ENCODE measurements at regions not wholly inside any gene's neighbourhood (a gene's known extent, or its start where the extent isn't known, plus 50 kb on each side); places are given as distances from the start of the nearest gene placed in this dataset.
A peak's percentile ranks its signal among the peaks of the same experiment; 100 is the strongest.

DNA sequence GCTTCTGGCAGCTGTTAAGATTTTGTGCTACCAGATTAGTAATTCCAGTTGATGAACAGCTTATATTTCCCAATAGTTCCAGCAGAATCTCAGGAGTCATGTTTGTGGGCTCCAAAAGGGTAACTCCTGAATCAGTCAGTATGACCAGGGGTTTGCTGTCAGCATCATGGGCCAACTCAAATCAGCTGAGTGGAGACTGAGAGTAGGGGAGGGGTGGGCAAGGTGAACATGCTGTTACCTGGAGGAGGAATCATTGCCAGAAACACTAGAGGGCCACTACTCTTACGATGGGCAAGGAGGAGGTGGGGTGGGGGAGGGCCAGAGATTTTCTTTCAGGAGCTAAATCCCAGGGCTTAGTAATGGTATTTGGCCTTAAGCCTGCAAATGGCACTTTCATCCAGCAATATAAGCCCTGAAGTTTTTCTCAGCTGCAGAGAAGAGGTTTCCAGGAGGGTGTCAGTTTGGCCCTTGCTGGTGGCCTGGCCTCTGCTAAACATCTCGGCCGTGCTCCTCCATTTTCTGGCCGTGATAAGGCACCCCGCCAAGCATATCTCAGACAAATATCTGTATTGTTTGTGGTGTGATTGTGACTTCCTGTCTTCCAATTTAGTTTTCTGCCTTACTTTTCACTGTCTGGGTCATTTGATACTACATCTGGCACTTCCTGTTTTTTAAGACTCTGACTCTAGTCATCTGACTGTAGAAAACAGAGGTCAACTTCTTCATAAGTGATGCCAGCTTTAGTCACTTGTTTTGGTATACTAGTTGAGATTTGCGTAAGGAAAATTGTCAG lies 120.5 kb upstream of the CXCR4 start:
- H3K27me3 ChIP-seq (replicated peaks in 1 of 2; ENCODE audit: control insufficient read depth in 2 of 2, extremely low read depth in 1 of 2, insufficient read depth in 2 of 2, low read length in 1 of 2), result no peaks in the 10 kb centered on the region
- ATAC-seq (replicated peaks in 1 of 4), result peak; percentile 73 to 88 (median 78)
- POLR2A ChIA-PET, result interaction anchor here (0.6 to 4.5 kb wide), 18 partner anchors 12 to 371 kb away, joined by 3 to 36 read pairs (median 6); no protein-coding TSS in a partner anchor
- 0% methylated on average over 1 of the region's 6 CpGs for WGBS (ENCODE audit: insufficient coverage)
- peak in 34 of 35 experiments; percentile 18 to 77 (median 37) for DNase-seq
- Mint-ChIP-seq H3K27ac (peak overlapping the region; percentile 92 to 93), H3K4me3 (peak overlapping the region; percentile 6 to 38 (median 18)), H3K27me3 (no peaks in the 10 kb centered on the region), H3K36me3 (no peaks in the 10 kb centered on the region), H3K4me1 (peaks cover 52 to 81% (median 75%) of the 10 kb centered on the region in 3 donors), H3K9me3 (no peaks in the 10 kb centered on the region)
- H3K4me3 ChIP-seq (ENCODE audit: control insufficient read depth in 1 of 2, extremely low read depth in 1 of 2, low read length in 1 of 2), result no peak overlapping the region
- H3K9me3 ChIP-seq, result no peaks in the 10 kb centered on the region
- CTCF ChIA-PET, result interaction anchor here (0.6 to 4.0 kb wide), 15 partner anchors 13 to 278 kb away, joined by 3 to 20 read pairs (median 5); no protein-coding TSS in a partner anchor
- peak overlapping the region; percentile 93 for H3K27ac ChIP-seq (ENCODE audit: low read length)
- no peaks in the 10 kb centered on the region for H3K36me3 ChIP-seq (ENCODE audit: control insufficient read depth in 2 of 2, extremely low read depth in 1 of 2, insufficient read depth in 1 of 2, low read length in 1 of 2)
- H3K4me1 ChIP-seq (ENCODE audit: control insufficient read depth in 1 of 2, extremely low read depth in 1 of 2, insufficient read depth in 2 of 2, low read length in 2 of 2), result peaks cover 5 to 41% of the 10 kb centered on the region in 2 experiments

DNA sequence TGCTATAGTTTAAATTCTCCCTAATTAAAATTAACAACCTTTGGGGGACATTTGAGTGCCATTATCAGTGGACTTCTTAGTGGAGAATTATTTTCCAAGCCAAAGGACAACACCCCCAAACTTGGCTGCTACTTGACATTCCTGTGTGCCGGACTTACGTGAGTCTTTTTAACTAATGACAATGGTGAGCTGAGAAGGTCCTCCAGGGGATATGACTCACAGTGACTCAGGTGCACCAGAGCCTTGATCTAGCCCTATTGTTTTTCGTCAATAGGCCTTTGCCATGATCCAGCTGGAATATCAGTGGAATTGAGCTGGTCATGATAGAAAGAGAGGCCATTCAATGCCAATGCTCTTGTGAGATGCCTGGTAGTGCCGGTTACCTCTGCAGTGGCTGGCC lies 118.1 kb upstream of the CXCR4 start:
- ChIA-PET CTCF (no interaction called here), POLR2A (no interaction called here)
- H3K9me3 ChIP-seq, result no peaks in the 10 kb centered on the region
- H3K36me3 Mint-ChIP-seq, result no peaks in the 10 kb centered on the region
- H3K4me3 ChIP-seq (ENCODE audit: control insufficient read depth in 1 of 2, extremely low read depth in 1 of 2, low read length in 1 of 2), result no peak overlapping the region
- H3K4me3 Mint-ChIP-seq, result no peak overlapping the region
- H3K27ac ChIP-seq (ENCODE audit: low read length), result no peak overlapping the region
- ATAC-seq (replicated peaks in 1 of 4) (no peak), DNase-seq (no peak)
- H3K4me1 Mint-ChIP-seq, result peaks cover 40 to 66% (median 54%) of the 10 kb centered on the region in 3 donors
- H3K4me1 ChIP-seq (ENCODE audit: control insufficient read depth in 1 of 2, extremely low read depth in 1 of 2, insufficient read depth in 2 of 2, low read length in 2 of 2), result peaks cover 5 to 27% of the 10 kb centered on the region in 2 experiments
- no peaks in the 10 kb centered on the region for H3K27me3 ChIP-seq (replicated peaks in 1 of 2; ENCODE audit: control insufficient read depth in 2 of 2, extremely low read depth in 1 of 2, insufficient read depth in 2 of 2, low read length in 1 of 2)
- H3K36me3 ChIP-seq (ENCODE audit: control insufficient read depth in 2 of 2, extremely low read depth in 1 of 2, insufficient read depth in 1 of 2, low read length in 1 of 2), result no peaks in the 10 kb centered on the region
- WGBS (ENCODE audit: insufficient coverage), result 71% methylated on average over 4 of the region's 4 CpGs
- H3K27me3 Mint-ChIP-seq, result no peaks in the 10 kb centered on the region
- no peaks in the 10 kb centered on the region for H3K9me3 Mint-ChIP-seq
- peak overlapping the region; percentile 41 to 48 for H3K27ac Mint-ChIP-seq

DNA sequence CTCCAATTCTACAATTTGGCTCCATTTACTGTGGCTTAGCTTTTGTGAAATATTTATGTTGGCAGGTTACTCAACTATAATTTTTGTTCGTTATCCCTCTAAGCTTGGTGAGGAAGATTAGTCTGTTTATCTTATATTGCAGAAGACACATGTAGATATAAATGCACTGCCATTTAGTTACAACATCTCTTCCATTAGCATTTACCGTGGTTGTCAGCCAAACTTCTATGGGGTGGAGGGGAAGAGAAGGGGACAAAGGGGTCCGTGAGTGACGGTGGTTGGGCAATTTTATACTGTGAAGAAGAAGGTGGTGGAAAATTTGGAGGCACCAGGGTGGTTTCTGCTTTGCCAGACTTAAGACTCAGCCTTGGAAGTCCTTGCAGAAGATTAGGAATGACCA lies 117.6 kb upstream of the CXCR4 start:
- peaks cover 38 to 63% (median 53%) of the 10 kb centered on the region in 3 donors for H3K4me1 Mint-ChIP-seq

DNA sequence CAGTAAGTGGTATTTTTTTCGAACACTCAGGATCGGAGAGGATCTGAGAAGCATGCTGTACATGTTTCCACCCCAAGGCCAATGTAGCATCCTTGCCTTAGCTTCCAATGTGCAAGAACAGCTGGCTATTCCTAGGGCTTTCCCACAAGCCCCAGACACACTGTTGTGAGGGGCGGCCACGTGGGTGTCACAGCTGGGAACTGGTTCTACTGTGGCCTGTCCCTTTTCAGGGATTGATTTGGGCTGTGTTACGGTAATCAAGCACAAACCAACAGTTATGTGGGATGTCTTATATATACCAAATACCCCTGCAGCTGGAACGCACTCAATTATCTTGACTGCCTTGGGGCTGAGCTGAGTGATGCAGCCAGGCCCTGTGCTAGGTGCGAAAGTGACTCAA lies 116.3 kb upstream of the CXCR4 start:
- H3K36me3 ChIP-seq (ENCODE audit: control insufficient read depth in 2 of 2, extremely low read depth in 1 of 2, insufficient read depth in 1 of 2, low read length in 1 of 2), result no peaks in the 10 kb centered on the region
- H3K4me1 Mint-ChIP-seq, result peaks cover 25 to 50% (median 40%) of the 10 kb centered on the region in 3 donors
- no peaks in the 10 kb centered on the region for H3K36me3 Mint-ChIP-seq
- no peaks in the 10 kb centered on the region for H3K9me3 ChIP-seq
- no peaks in the 10 kb centered on the region for H3K9me3 Mint-ChIP-seq
- no peak overlapping the region for H3K4me3 Mint-ChIP-seq
- no peak overlapping the region for H3K27ac Mint-ChIP-seq
- ChIA-PET CTCF (no interaction called here), POLR2A (no interaction called here)
- H3K27me3 Mint-ChIP-seq, result no peaks in the 10 kb centered on the region
- DNase-seq (no peak), ATAC-seq (replicated peaks in 1 of 4) (no peak)
- H3K27ac ChIP-seq (ENCODE audit: low read length), result no peak overlapping the region
- no peaks in the 10 kb centered on the region for H3K27me3 ChIP-seq (replicated peaks in 1 of 2; ENCODE audit: control insufficient read depth in 2 of 2, extremely low read depth in 1 of 2, insufficient read depth in 2 of 2, low read length in 1 of 2)
- H3K4me1 ChIP-seq (ENCODE audit: control insufficient read depth in 1 of 2, extremely low read depth in 1 of 2, insufficient read depth in 2 of 2, low read length in 2 of 2), result peaks cover 5 to 18% of the 10 kb centered on the region in 2 experiments
- 93% methylated on average over 3 of the region's 7 CpGs for whole genome bisulfite sequencing (ENCODE audit: insufficient coverage)
- H3K4me3 ChIP-seq (ENCODE audit: control insufficient read depth in 1 of 2, extremely low read depth in 1 of 2, low read length in 1 of 2), result no peak overlapping the region

More for the DNA sequence above, 117.6 kb upstream of the CXCR4 start:
- WGBS (ENCODE audit: insufficient coverage), result 100% methylated on average over 2 of the region's 4 CpGs
- H3K9me3 ChIP-seq, result no peaks in the 10 kb centered on the region
- no peak overlapping the region for H3K27ac ChIP-seq (ENCODE audit: low read length)
- ChIA-PET CTCF (no interaction called here), POLR2A (no interaction called here)
- no peak overlapping the region for H3K4me3 ChIP-seq (ENCODE audit: control insufficient read depth in 1 of 2, extremely low read depth in 1 of 2, low read length in 1 of 2)
- H3K4me1 ChIP-seq (ENCODE audit: control insufficient read depth in 1 of 2, extremely low read depth in 1 of 2, insufficient read depth in 2 of 2, low read length in 2 of 2), result peaks cover 5 to 27% of the 10 kb centered on the region in 2 experiments
- Mint-ChIP-seq H3K36me3 (no peaks in the 10 kb centered on the region), H3K27me3 (no peaks in the 10 kb centered on the region), H3K4me3 (no peak overlapping the region), H3K9me3 (no peaks in the 10 kb centered on the region), H3K27ac (peak overlapping the region in 1 of 2 donors; percentile 48)
- H3K36me3 ChIP-seq (ENCODE audit: control insufficient read depth in 2 of 2, extremely low read depth in 1 of 2, insufficient read depth in 1 of 2, low read length in 1 of 2), result no peaks in the 10 kb centered on the region
- DNase-seq (no peak), ATAC-seq (replicated peaks in 1 of 4) (no peak)
- no peaks in the 10 kb centered on the region for H3K27me3 ChIP-seq (replicated peaks in 1 of 2; ENCODE audit: control insufficient read depth in 2 of 2, extremely low read depth in 1 of 2, insufficient read depth in 2 of 2, low read length in 1 of 2)

DNA sequence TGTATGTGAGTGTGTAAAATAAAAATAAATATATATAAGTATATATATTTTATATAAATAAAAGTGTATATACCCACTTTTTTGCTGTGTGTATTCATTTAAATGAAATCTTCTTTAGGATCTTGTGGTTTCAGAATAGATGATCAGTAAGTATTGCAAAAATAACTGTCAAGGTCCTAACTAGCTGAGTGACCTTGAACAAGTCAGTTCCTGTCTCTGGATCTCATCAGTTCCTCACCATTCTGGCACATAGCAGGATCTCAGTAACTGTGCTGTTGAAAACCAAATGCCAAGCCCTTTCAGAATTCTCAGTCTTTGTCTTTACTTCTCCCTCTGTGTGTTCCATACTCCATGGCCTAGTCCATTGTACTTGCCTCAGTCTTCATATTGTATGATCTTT lies 115.3 kb upstream of the CXCR4 start:
- Mint-ChIP-seq H3K4me1 (peaks cover 15 to 40% (median 31%) of the 10 kb centered on the region in 3 donors), H3K27me3 (no peaks in the 10 kb centered on the region), H3K4me3 (no peak overlapping the region), H3K36me3 (no peaks in the 10 kb centered on the region), H3K9me3 (no peaks in the 10 kb centered on the region), H3K27ac (no peak overlapping the region)
- no peaks in the 10 kb centered on the region for H3K36me3 ChIP-seq (ENCODE audit: control insufficient read depth in 2 of 2, extremely low read depth in 1 of 2, insufficient read depth in 1 of 2, low read length in 1 of 2)
- H3K27ac ChIP-seq (ENCODE audit: low read length), result no peak overlapping the region
- ATAC-seq (replicated peaks in 1 of 4) (no peak), DNase-seq (no peak)
- H3K4me1 ChIP-seq (ENCODE audit: control insufficient read depth in 1 of 2, extremely low read depth in 1 of 2, insufficient read depth in 2 of 2, low read length in 2 of 2), result peaks cover 5 to 8% of the 10 kb centered on the region in 2 experiments
- CTCF ChIA-PET, result no interaction called here
- no peaks in the 10 kb centered on the region for H3K9me3 ChIP-seq
- no peak overlapping the region for H3K4me3 ChIP-seq (ENCODE audit: control insufficient read depth in 1 of 2, extremely low read depth in 1 of 2, low read length in 1 of 2)
- no peaks in the 10 kb centered on the region for H3K27me3 ChIP-seq (replicated peaks in 1 of 2; ENCODE audit: control insufficient read depth in 2 of 2, extremely low read depth in 1 of 2, insufficient read depth in 2 of 2, low read length in 1 of 2)
- POLR2A ChIA-PET, result no interaction called here

DNA sequence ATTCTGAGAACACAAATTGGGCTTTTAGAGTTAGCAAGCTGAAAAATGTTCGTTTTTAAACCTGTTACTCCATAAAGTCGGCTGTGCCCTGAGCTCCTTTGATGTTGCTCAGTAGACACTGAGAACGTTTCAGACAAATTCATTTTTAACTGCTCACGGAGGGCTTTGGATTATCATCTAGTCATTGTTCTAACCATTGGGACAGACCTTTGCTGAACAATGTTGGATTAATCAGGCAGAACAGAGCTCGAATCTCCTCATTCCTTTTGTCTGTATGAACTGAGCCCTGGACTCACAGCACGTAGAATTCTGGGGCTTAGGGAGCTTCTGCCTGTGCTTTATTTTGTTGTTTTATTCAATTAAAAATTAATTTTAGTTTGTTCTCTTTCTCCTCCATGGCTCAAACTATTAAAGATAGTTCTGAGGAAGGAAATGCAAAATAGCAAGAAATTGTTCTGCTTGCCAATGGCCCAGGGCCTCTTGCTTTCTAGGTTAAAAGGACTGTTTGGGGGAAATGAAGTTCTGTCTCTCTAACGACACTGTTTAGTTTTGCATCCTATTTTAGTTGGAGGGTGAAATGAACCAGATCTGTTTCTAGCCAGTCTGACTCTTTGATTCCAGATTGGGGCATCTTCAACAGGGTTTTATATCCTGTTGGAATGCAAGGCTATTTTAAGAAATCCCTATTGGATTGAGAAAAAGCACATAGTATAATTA lies 114.7 kb upstream of the CXCR4 start:
- Histone ChIP-seq H3K4me3 (ENCODE audit: control insufficient read depth in 1 of 2, extremely low read depth in 1 of 2, low read length in 1 of 2) (no peak overlapping the region), H3K36me3 (ENCODE audit: control insufficient read depth in 2 of 2, extremely low read depth in 1 of 2, insufficient read depth in 1 of 2, low read length in 1 of 2) (no peaks in the 10 kb centered on the region), H3K9me3 (no peaks in the 10 kb centered on the region), H3K27ac (ENCODE audit: low read length) (no peak overlapping the region), H3K4me1 (ENCODE audit: control insufficient read depth in 1 of 2, extremely low read depth in 1 of 2, insufficient read depth in 2 of 2, low read length in 2 of 2) (peaks cover 0 to 3% of the 10 kb centered on the region in 2 experiments), H3K27me3 (replicated peaks in 1 of 2; ENCODE audit: control insufficient read depth in 2 of 2, extremely low read depth in 1 of 2, insufficient read depth in 2 of 2, low read length in 1 of 2) (no peaks in the 10 kb centered on the region)
- H3K4me3 Mint-ChIP-seq, result no peak overlapping the region
- no peaks in the 10 kb centered on the region for H3K27me3 Mint-ChIP-seq
- no peaks in the 10 kb centered on the region for H3K9me3 Mint-ChIP-seq
- 74% methylated on average over 6 of the region's 7 CpGs for WGBS (ENCODE audit: insufficient coverage)
- H3K27ac Mint-ChIP-seq, result no peak overlapping the region
- ChIA-PET POLR2A (interaction anchor here in 1 of 2 donors (0.5 kb wide), 1 partner anchor 149 kb away, joined by 3 read pairs; no protein-coding TSS in a partner anchor), CTCF (no interaction called here)
- ATAC-seq (replicated peaks in 1 of 4), result no peak
- no peaks in the 10 kb centered on the region for H3K36me3 Mint-ChIP-seq
- DNase-seq, result no peak
- H3K4me1 Mint-ChIP-seq, result peaks cover 8 to 34% (median 24%) of the 10 kb centered on the region in 3 donors

Data from T-cell (primary cell).